ELR (cell line): ENCODE measurements at regions not wholly inside any gene's neighbourhood (a gene's known extent, or its start where the extent isn't known, plus 50 kb on each side); places are given as distances from the start of the nearest gene placed in this dataset.

Source experiments
- DNase-seq: peaks from one replicate; pipeline ENCODE4 v3.0.0-alpha.2; 2015; ENCODE audit warnings: low read depth

- no peak for DNase-seq
Measured at GRCh38 chr1:208640295-208640694, 396.1 kb upstream of the PLXNA2 start.

- DNase-seq, result no peak
Measured at GRCh38 chr1:208641579-208642280, 397.5 kb upstream of the PLXNA2 start.

GRCh38 chr1:208643005-208643597 lies 398.9 kb upstream of the PLXNA2 start:
- DNase-seq, result no peak

- no peak for DNase-seq
Measured at GRCh38 chr1:208644401-208645160, 400.4 kb upstream of the PLXNA2 start.

GRCh38 chr1:208646431-208646830 lies 402.2 kb upstream of the PLXNA2 start:
- no peak for DNase-seq

GRCh38 chr1:208648146-208648545 lies 404.0 kb upstream of the PLXNA2 start:
- DNase-seq, result no peak

GRCh38 chr1:208652296-208653160 lies 408.3 kb upstream of the PLXNA2 start:
- DNase-seq, result peak; percentile 76

- no peak for DNase-seq
Measured at GRCh38 chr1:208653426-208653825, 409.2 kb upstream of the PLXNA2 start.

GRCh38 chr1:208654241-208654640 lies 410.1 kb upstream of the PLXNA2 start:
- DNase-seq, result peak; percentile 58

GRCh38 chr1:208665936-208666335 lies 421.8 kb upstream of the PLXNA2 start:
- no peak for DNase-seq

- DNase-seq, result peak; percentile 8
Measured at GRCh38 chr1:208668991-208669390, 424.8 kb upstream of the PLXNA2 start.

- no peak for DNase-seq
Measured at GRCh38 chr1:208670778-208671177, 426.6 kb upstream of the PLXNA2 start.

GRCh38 chr1:208681878-208682663 lies 437.9 kb upstream of the PLXNA2 start:
- no peak for DNase-seq

- no peak for DNase-seq
Measured at GRCh38 chr1:208682664-208683013, 438.5 kb upstream of the PLXNA2 start.

- no peak for DNase-seq
Measured at GRCh38 chr1:208683141-208683540, 439.0 kb upstream of the PLXNA2 start.

- DNase-seq, result no peak
Measured at GRCh38 chr1:208684192-208684591, 440.0 kb upstream of the PLXNA2 start.

GRCh38 chr1:208686592-208686991 lies 442.4 kb upstream of the PLXNA2 start:
- DNase-seq, result no peak

- DNase-seq, result no peak
Measured at GRCh38 chr1:208688656-208689315, 444.6 kb upstream of the PLXNA2 start.

GRCh38 chr1:208691012-208691411 lies 446.8 kb upstream of the PLXNA2 start:
- DNase-seq, result no peak

GRCh38 chr1:208709981-208710380 lies 465.8 kb upstream of the PLXNA2 start:
- DNase-seq, result no peak

- DNase-seq, result no peak
Measured at GRCh38 chr1:208714323-208714722, 470.1 kb upstream of the PLXNA2 start.
